Cardiac fibroblast (primary cell): ENCODE measurements at regions not wholly inside any gene's neighbourhood (a gene's known extent, or its start where the extent isn't known, plus 50 kb on each side); places are given as distances from the start of the nearest gene placed in this dataset.

ENCODE experiments used
- DNase-seq, 2 donors: peaks; one replicate each; pipeline versions ENCODE4 v3.0.0 to v3.0.0-alpha.2; 2010; ENCODE audit warnings: low read depth in 2 of 2
- H3K4me3 ChIP-seq, 2 donors: replicated peaks in 1 of 2; 1 replicate in 1 of 2; 2 replicates in 1 of 2; pipeline ENCODE4 v1.5.1; 2011; ENCODE audit warnings: low read depth in 2 of 2, low read length in 2 of 2, mild to moderate bottlenecking in 2 of 2, moderate library complexity in 1 of 2
- TF ChIP-seq, protein P1 (sequence below): IDR thresholded peaks from one replicate; pipeline ENCODE4 v1.5.1; 2011; ENCODE audit warnings: low read depth, mild to moderate bottlenecking, low read length, inconsistent platforms

DNA sequence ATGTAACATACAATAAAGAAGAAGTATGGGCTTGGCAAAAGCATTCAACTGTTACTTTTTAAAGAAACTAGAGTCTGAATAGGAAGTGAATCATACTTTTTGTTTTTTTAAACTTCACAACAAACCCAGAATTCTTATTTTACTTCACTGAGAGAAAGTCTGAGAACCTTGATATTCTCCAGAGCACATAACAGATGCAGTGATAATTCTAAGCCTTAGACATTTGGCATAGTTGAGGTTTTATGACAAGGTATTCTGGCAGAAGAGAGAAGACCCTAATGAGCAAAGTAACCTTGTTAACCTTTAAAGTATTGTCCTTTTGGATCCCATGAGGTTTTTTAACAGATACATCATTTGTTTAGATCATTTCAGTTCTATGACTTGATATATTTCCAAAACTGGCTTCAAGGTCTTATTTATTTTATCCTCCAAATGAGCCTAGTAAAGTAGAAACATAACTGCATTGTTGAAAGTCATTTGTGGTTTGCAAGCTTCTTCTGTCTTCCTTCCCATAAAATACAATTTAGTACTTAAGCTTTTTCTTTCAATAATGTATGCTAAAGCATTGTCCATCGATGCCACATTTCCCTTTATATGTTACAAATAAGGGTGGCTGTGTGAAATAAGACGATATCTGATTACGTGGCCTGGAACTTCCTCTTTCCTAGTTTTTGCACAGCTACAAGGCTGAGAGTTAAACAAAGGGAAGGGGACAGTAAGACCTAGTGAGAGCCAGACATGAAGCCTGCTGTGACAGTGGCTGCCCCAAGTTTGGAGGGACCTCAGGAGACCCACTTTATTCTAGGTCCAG lies 86.1 kb upstream of the ITPRID2 start:
- DNase-seq = peak; percentile 57 to 65
- H3K4me3 ChIP-seq = no peak overlapping the region
- TF ChIP-seq, protein P1, sequence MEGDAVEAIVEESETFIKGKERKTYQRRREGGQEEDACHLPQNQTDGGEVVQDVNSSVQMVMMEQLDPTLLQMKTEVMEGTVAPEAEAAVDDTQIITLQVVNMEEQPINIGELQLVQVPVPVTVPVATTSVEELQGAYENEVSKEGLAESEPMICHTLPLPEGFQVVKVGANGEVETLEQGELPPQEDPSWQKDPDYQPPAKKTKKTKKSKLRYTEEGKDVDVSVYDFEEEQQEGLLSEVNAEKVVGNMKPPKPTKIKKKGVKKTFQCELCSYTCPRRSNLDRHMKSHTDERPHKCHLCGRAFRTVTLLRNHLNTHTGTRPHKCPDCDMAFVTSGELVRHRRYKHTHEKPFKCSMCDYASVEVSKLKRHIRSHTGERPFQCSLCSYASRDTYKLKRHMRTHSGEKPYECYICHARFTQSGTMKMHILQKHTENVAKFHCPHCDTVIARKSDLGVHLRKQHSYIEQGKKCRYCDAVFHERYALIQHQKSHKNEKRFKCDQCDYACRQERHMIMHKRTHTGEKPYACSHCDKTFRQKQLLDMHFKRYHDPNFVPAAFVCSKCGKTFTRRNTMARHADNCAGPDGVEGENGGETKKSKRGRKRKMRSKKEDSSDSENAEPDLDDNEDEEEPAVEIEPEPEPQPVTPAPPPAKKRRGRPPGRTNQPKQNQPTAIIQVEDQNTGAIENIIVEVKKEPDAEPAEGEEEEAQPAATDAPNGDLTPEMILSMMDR = no peak

DNA sequence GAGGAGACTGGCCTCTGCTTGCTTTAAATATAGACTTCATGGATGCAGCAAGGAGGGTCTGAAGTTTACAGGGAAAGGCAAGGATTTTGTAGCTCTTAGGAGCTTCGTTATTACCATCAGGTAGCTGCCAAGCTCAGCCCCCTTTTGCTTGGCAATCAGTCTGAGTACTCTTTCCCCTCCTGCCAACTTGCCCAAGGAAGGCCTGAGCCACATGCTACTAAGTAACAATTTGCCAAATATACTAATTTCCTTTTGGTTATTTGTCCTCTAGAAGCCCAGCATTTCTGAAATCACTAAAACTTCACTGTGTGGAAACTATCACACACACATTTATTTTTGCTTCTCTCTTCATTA lies 85.5 kb upstream of the ITPRID2 start:
- TF ChIP-seq, protein P1 = no peak
- peak in 1 of 2 donors; percentile 28 for DNase-seq
- no peak overlapping the region for H3K4me3 ChIP-seq

DNA sequence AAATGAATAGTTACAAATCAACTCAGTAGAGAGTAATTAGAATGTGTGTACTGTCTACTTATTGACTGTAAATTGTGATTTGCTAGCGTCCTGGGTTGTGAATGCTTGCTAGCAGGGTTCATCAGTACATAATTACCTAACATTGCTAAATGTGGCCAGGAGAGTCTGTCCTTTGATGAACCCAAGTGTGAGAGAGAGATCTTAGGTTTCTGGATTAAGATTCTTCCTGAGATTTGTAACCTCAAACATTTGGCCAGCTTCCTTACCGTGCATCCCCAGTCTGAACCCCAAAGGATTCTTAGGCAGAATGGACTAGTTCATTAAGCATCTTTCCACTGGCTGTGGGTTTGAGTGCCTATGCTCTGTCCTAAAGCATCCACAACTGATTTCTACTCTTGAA lies 84.0 kb upstream of the ITPRID2 start:
- no peak for DNase-seq
- TF ChIP-seq, protein P1 = no peak
- no peak overlapping the region for H3K4me3 ChIP-seq

DNA sequence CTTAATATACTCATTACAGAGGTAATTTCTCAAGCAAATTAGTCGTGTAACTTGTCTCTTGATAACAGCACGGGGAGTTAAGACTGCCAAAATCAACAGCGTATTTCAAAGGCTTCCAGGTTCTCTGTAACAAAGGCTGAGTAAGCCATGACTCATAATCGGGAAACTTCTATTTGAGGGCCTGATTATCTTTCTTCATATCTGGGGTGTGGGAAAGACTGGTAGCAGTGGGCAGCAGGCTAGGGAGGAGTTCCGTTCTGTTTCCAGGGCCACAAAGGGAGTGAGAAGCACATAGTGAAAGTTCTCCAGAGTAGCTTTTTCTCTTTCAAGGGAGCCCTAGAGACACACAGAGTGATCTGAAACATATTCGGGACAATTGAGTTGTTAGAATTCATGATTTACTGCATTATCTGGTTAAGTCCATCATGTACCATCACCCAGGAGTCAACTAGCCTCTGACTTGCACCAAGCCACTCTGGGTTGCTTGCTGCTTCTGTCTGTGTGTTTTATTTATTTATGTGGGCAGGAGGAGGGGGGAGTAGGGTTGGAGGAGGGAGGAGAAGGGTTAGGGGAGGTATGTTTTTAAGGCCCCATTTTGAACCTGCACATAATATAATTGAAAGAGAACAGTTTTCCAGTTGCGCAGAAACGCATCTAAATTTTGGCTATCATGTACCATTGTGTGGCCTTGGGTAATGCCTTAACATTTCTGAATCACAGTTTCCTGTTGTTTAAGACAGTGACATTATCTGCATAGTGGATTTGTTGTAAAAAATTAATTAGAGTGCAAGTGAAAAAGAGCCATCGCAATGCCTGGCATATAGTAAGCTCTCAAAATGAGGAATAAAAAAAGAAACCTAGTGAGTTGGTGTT lies 80.5 kb upstream of the ITPRID2 start:
- TF ChIP-seq, protein P1 = no peak

DNA sequence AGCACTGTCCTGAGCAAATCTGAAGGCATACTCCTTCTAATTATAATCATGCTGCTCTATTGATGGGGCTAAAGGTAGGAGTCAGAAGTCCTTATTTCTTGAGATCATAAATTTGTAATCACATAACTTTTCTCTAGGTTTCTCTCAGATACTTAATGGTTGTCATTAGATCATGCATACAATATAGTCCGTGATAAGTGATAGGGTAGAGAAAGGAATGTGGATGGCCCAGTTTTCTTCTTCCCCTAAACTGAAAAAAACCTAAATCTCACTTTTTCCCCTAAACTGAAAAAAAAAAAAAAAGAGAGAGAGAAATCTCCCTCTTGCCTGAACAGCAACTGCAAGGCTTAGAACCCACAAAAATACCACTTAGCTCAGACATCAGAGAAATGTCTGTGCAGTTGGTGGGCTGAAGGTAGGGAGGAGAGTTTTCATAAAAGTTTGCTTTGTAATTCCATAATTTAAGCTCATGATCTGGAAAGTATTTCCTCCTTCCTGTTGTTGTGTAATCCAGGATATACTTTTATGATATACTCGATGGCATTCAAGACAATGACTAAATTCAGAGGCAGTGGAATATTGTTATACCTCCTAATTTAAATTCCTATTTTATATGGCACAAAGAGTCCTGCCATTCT lies 79.3 kb upstream of the ITPRID2 start:
- TF ChIP-seq, protein P1 = no peak
- DNase-seq = peak; percentile 28 to 71
- H3K4me3 ChIP-seq = no peak overlapping the region

More for the DNA sequence above, 80.5 kb upstream of the ITPRID2 start:
- peak overlapping the region in 1 of 2 donors; percentile 1 for H3K4me3 ChIP-seq
- peak; percentile 83 to 93 for DNase-seq

GRCh38 chr2:181814057-181814491 lies 77.5 kb upstream of the ITPRID2 start:
- H3K4me3 ChIP-seq = no peak overlapping the region
- TF ChIP-seq, protein P1 = no peak
- peak; percentile 70 to 92 for DNase-seq
